Osteoblast (primary cell): ENCODE measurements at regions not wholly inside any gene's neighbourhood (a gene's known extent, or its start where the extent isn't known, plus 50 kb on each side); places are given as distances from the start of the nearest gene placed in this dataset.

Source experiments
- DNase-seq: peaks from one replicate; pipeline ENCODE4 v3.0.0; 2011; ENCODE audit warnings: low spot score, mixed read lengths; ENCODE audit not compliant: insufficient read length; ENCODE audit errors: missing footprints
- H2AFZ ChIP-seq: 2 replicates; pipeline ENCODE4 v1.6.0; 2011; ENCODE audit warnings: mild to moderate bottlenecking, low read length
- H3K27ac ChIP-seq: 2 replicates; pipeline ENCODE4 v1.5.1; 2011; ENCODE audit warnings: mild to moderate bottlenecking, low read depth, low read length, moderate library complexity
- H3K27me3 ChIP-seq: 2 replicates; pipeline ENCODE4 v1.6.0; 2012; ENCODE audit warnings: mild to moderate bottlenecking, control low read depth, inconsistent platforms, low read length, moderate library complexity; ENCODE audit not compliant: insufficient read depth
- H3K36me3 ChIP-seq: 2 replicates; pipeline ENCODE4 v1.5.1; 2011; ENCODE audit warnings: mild to moderate bottlenecking, low read length, control low read depth, moderate library complexity; ENCODE audit not compliant: insufficient read depth
- H3K4me1 ChIP-seq: 2 replicates; pipeline ENCODE4 v1.5.1; 2011; ENCODE audit warnings: mild to moderate bottlenecking, low read length, control low read depth, moderate library complexity; ENCODE audit not compliant: insufficient read depth
- H3K4me2 ChIP-seq: 2 replicates; pipeline ENCODE4 v1.6.0; 2011; ENCODE audit warnings: mild to moderate bottlenecking, low read length; ENCODE audit not compliant: insufficient read depth
- H3K4me3 ChIP-seq: fragments of 200-600 bp; sonication (generic); 3 replicates; pipeline ENCODE4 v1.5.1; 2012; ENCODE audit warnings: mild to moderate bottlenecking, low read length, inconsistent platforms; ENCODE audit not compliant: insufficient read depth
- H3K79me2 ChIP-seq: 2 replicates; pipeline ENCODE4 v1.6.0; 2012; ENCODE audit warnings: mild to moderate bottlenecking, low read length, control low read depth, inconsistent platforms; ENCODE audit not compliant: insufficient read depth
- H3K9me3 ChIP-seq: 2 replicates; pipeline ENCODE4 v1.5.1; 2011; ENCODE audit warnings: low read depth, low read length, control low read depth
- H4K20me1 ChIP-seq: 2 replicates; pipeline ENCODE4 v1.6.0; 2012; ENCODE audit warnings: mild to moderate bottlenecking, low read length, control low read depth; ENCODE audit not compliant: insufficient read depth
- TF ChIP-seq, protein P1 (sequence below): IDR thresholded peaks from 2 replicates; pipeline ENCODE4 v1.5.1; 2011; ENCODE audit warnings: mild to moderate bottlenecking, low read depth, low read length, moderate library complexity; ENCODE audit errors: extremely low read depth

DNA sequence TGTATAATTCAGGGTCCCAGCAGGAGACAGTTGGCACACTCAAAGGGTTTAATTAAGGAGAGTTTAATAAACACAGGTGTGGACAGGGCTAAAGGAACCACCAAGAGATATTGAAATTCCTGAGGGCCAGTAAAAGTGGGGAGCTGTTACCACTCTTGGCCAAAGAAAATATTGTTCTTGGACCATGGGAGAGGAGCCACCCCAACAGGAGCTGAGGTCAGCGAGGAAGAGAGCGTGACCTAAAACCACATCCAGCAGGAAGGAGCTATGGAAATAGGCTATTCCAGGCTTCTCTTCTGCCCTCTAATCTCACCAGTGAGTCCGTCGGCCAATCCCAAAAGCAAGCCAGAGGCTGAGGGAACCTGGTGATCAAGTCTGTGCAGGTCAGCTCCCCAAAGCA lies 390.8 kb downstream of the MED13L start:
- H3K36me3 ChIP-seq: no peaks in the 10 kb centered on the region
- no peaks in the 10 kb centered on the region for H4K20me1 ChIP-seq
- no peaks in the 10 kb centered on the region for H3K9me3 ChIP-seq
- peak; percentile 42 for DNase-seq
- H3K4me1 ChIP-seq: no peaks in the 10 kb centered on the region
- TF ChIP-seq, protein P1, sequence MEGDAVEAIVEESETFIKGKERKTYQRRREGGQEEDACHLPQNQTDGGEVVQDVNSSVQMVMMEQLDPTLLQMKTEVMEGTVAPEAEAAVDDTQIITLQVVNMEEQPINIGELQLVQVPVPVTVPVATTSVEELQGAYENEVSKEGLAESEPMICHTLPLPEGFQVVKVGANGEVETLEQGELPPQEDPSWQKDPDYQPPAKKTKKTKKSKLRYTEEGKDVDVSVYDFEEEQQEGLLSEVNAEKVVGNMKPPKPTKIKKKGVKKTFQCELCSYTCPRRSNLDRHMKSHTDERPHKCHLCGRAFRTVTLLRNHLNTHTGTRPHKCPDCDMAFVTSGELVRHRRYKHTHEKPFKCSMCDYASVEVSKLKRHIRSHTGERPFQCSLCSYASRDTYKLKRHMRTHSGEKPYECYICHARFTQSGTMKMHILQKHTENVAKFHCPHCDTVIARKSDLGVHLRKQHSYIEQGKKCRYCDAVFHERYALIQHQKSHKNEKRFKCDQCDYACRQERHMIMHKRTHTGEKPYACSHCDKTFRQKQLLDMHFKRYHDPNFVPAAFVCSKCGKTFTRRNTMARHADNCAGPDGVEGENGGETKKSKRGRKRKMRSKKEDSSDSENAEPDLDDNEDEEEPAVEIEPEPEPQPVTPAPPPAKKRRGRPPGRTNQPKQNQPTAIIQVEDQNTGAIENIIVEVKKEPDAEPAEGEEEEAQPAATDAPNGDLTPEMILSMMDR: no peak
- H2AFZ ChIP-seq: no peak overlapping the region
- no peaks in the 10 kb centered on the region for H3K27me3 ChIP-seq
- H3K4me2 ChIP-seq: no peak overlapping the region
- H3K27ac ChIP-seq: no peak overlapping the region
- H3K4me3 ChIP-seq: no peak overlapping the region
- H3K79me2 ChIP-seq: no peaks in the 10 kb centered on the region

DNA sequence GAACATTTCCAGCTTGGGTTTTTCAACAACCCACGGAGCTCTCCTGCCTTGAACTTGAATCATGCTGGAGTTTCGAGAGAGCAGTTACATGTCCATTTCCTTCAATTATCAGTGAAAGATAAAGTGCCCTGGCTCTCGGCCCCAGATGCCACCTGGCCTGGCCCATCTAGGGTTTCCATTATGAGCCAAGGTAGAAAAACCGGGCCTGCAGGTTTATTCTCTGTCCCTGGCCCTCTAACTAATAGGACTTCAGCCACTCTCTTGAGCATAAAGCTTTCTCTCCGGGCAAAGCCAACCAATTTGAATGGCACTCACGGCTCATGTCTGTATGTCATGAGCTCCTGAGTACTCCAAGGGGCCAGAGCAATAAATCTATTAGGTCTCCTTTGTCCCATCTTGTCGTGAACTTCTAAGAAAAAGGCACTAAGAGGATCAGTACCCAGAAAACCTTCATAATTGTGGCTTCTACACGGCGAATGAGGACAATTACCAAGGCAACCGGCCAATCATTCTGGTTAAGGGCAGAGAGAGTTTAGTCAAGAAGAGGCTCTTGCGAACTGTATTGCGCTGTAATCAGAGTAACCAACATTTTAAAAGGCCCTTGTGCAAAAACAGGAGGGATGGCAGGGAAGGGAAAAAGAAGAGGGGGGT lies 392.3 kb downstream of the MED13L start:
- Histone ChIP-seq H3K27ac (no peak overlapping the region), H3K9me3 (no peaks in the 10 kb centered on the region), H3K4me1 (no peaks in the 10 kb centered on the region), H3K4me3 (no peak overlapping the region), H2AFZ (no peak overlapping the region), H3K27me3 (no peaks in the 10 kb centered on the region), H4K20me1 (no peaks in the 10 kb centered on the region), H3K36me3 (no peaks in the 10 kb centered on the region), H3K79me2 (no peaks in the 10 kb centered on the region), H3K4me2 (no peak overlapping the region)
- DNase-seq: no peak
- TF ChIP-seq, protein P1: no peak

DNA sequence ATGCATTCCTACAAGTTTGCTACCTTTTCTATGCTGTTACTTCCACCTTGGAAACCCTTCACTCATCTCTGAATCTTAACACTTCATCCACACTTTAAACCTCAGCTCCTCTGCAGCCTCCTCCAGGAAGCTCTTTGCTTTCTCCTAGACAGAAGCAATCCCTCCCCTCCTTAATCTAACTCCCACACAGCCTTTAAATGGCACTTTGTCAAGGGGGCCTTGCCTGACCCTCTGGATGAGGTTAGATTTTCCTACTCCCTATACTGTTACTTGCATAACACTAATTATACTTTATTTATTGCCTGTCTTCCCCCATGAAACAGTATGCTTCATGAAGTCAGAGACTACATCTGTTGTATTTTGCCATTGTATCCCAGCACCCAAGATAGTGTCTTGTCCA lies 394.6 kb downstream of the MED13L start:
- H3K79me2 ChIP-seq: no peaks in the 10 kb centered on the region
- no peak for DNase-seq
- H3K4me2 ChIP-seq: no peak overlapping the region
- no peaks in the 10 kb centered on the region for H3K4me1 ChIP-seq
- H2AFZ ChIP-seq: no peak overlapping the region
- no peaks in the 10 kb centered on the region for H3K27me3 ChIP-seq
- TF ChIP-seq, protein P1: no peak
- no peaks in the 10 kb centered on the region for H3K9me3 ChIP-seq
- no peaks in the 10 kb centered on the region for H3K36me3 ChIP-seq
- no peaks in the 10 kb centered on the region for H4K20me1 ChIP-seq
- no peak overlapping the region for H3K27ac ChIP-seq
- no peak overlapping the region for H3K4me3 ChIP-seq

DNA sequence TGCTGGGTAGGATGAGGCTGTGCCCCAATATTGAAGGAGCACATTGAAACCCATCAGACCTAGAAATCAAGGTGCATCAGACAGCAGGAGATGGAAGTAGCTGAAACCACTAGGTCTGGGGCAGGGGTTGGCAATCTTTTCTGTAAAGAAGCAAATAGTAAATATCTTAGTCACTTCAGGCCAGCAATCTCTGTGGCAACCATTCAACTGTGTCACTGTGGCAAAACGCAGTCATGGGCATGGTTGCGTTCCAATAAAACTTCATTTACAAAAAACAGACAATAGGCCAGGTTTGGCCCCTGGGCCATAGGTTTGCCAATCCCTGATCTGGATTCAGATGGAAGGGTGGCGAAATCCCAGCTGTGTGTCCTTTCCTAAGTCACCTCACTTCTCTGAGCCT lies 397.3 kb downstream of the MED13L start:
- H3K4me1 ChIP-seq: no peaks in the 10 kb centered on the region
- H3K79me2 ChIP-seq: no peaks in the 10 kb centered on the region
- no peaks in the 10 kb centered on the region for H4K20me1 ChIP-seq
- H3K27ac ChIP-seq: no peak overlapping the region
- no peak overlapping the region for H3K4me3 ChIP-seq
- no peaks in the 10 kb centered on the region for H3K36me3 ChIP-seq
- H2AFZ ChIP-seq: no peak overlapping the region
- H3K27me3 ChIP-seq: no peaks in the 10 kb centered on the region
- TF ChIP-seq, protein P1: no peak
- no peak for DNase-seq
- H3K4me2 ChIP-seq: no peak overlapping the region
- H3K9me3 ChIP-seq: no peaks in the 10 kb centered on the region
